HFFc6 (cell line): ENCODE measurements at regions not wholly inside any gene's neighbourhood (a gene's known extent, or its start where the extent isn't known, plus 50 kb on each side); places are given as distances from the start of the nearest gene placed in this dataset.

Experiments used
- DNase-seq: peaks from one replicate; pipeline ENCODE4 v3.0.0-alpha.2; 2018
- H3K27ac Mint-ChIP-seq: 2 replicates; pipeline ENCODE4 v1.8.0; 2020; ENCODE audit warnings: mild to moderate bottlenecking, mixed read lengths
- H3K27me3 Mint-ChIP-seq: 2 replicates; pipeline ENCODE4 v1.8.0; 2021; ENCODE audit warnings: mild to moderate bottlenecking, moderate library complexity, mixed read lengths; ENCODE audit not compliant: insufficient read depth
- H3K36me3 Mint-ChIP-seq: 2 replicates; pipeline ENCODE4 v1.8.0; 2021; ENCODE audit warnings: low read depth, mixed read lengths
- H3K4me1 Mint-ChIP-seq: 2 replicates; pipeline ENCODE4 v1.8.0; 2020; ENCODE audit warnings: low read depth, mixed read lengths
- H3K4me3 Mint-ChIP-seq: 2 replicates; pipeline ENCODE4 v1.8.0; 2020; ENCODE audit warnings: mild to moderate bottlenecking, moderate library complexity, mixed read lengths
- H3K9me3 Mint-ChIP-seq: 2 replicates; pipeline ENCODE4 v1.8.0; 2020; ENCODE audit warnings: mild to moderate bottlenecking, mixed read lengths
- TF ChIP-seq, protein P1 (sequence below): fragments of 200-600 bp; sonication (generic); IDR thresholded peaks from 2 replicates; pipeline ENCODE4 v1.5.0; 2021; ENCODE audit warnings: antibody characterized with exemption, mild to moderate bottlenecking

DNA sequence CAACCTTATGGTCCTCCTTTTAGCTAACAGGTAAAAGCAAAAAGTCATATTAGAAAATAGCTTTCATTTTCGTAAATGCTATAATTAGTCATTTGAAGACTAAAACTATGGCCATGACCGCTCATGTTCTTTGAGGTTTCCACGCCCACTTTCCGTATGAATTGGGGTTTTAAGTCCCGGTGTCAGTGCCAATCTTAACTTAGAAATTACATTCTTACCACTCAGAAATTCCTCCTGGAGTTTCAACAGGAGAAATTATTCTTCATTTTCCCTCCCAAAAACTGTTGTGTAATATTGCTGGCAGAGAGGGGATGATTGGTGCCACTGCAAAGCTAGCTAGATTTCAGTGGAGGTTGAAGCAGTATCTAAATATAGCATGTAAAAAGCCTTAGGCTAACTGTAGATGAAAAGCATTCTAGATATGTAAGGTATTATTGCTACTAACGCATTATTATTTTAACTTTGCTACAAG lies 71.0 kb upstream of the MDFIC2 start:
- Mint-ChIP-seq H3K27ac (no peak overlapping the region), H3K9me3 (peaks cover 14% of the 10 kb centered on the region), H3K36me3 (no peaks in the 10 kb centered on the region), H3K27me3 (no peaks in the 10 kb centered on the region; the same call in 1 of the 2 replicates), H3K4me3 (no peak overlapping the region), H3K4me1 (no peaks in the 10 kb centered on the region)
- no peak for DNase-seq
- TF ChIP-seq, protein P1, sequence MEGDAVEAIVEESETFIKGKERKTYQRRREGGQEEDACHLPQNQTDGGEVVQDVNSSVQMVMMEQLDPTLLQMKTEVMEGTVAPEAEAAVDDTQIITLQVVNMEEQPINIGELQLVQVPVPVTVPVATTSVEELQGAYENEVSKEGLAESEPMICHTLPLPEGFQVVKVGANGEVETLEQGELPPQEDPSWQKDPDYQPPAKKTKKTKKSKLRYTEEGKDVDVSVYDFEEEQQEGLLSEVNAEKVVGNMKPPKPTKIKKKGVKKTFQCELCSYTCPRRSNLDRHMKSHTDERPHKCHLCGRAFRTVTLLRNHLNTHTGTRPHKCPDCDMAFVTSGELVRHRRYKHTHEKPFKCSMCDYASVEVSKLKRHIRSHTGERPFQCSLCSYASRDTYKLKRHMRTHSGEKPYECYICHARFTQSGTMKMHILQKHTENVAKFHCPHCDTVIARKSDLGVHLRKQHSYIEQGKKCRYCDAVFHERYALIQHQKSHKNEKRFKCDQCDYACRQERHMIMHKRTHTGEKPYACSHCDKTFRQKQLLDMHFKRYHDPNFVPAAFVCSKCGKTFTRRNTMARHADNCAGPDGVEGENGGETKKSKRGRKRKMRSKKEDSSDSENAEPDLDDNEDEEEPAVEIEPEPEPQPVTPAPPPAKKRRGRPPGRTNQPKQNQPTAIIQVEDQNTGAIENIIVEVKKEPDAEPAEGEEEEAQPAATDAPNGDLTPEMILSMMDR = no peak

DNA sequence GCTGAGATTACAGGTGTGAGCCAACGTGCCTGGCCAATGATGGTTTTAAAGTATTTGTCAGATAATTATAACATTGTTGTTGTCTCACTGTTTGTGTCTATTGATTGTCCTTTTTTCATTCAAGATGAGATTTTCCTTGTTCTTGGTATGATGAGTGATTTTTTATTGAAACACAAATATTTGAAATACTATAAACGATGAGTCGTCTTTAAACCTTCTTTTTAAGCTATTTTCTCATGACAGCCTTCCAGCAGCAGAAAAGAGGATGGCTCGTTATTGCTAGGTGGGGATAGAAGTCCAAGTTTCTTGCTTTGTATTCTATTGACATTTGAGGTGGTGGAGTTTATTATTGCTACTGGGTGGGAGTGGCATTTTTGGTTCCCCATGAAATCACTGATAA lies 61.7 kb upstream of the MDFIC2 start:
- H3K27ac Mint-ChIP-seq = no peak overlapping the region
- peaks cover 23% of the 10 kb centered on the region for H3K9me3 Mint-ChIP-seq
- no peaks in the 10 kb centered on the region for H3K4me1 Mint-ChIP-seq
- DNase-seq = no peak
- no peaks in the 10 kb centered on the region for H3K27me3 Mint-ChIP-seq
- TF ChIP-seq, protein P1 = no peak
- H3K4me3 Mint-ChIP-seq = no peak overlapping the region
- no peaks in the 10 kb centered on the region for H3K36me3 Mint-ChIP-seq
